HG03066 (cell line): ENCODE measurements at regions not wholly inside any gene's neighbourhood (a gene's known extent, or its start where the extent isn't known, plus 50 kb on each side); places are given as distances from the start of the nearest gene placed in this dataset.

Experiments
- ATAC-seq: cut with Tn5 transposase; IDR thresholded peaks from one replicate; pipeline ENCODE4 v1.9.1; 2021; ENCODE audit warnings: low read depth; ENCODE audit not compliant: unreplicated experiment

- no peak for ATAC-seq
Measured at GRCh38 chr7:89401099-89401498, 605.6 kb upstream of the TEX47 start.

GRCh38 chr7:89401690-89402089 is 606.2 kb upstream of the TEX47 start:
- ATAC-seq, result no peak

- no peak for ATAC-seq
Measured at GRCh38 chr7:89451911-89452310, 656.4 kb upstream of the TEX47 start.

- ATAC-seq, result no peak
Measured at GRCh38 chr7:89456556-89456955, 661.0 kb upstream of the TEX47 start.

GRCh38 chr7:89458114-89458513 is 662.6 kb upstream of the TEX47 start:
- no peak for ATAC-seq

- ATAC-seq, result no peak
Measured at GRCh38 chr7:89474456-89474855, 678.9 kb upstream of the TEX47 start.

- no peak for ATAC-seq
Measured at GRCh38 chr7:89477991-89478390, 676.3 kb upstream of the STEAP1 start.

GRCh38 chr7:89495704-89496103 is 658.6 kb upstream of the STEAP1 start:
- ATAC-seq, result no peak

- no peak for ATAC-seq
Measured at GRCh38 chr7:89500084-89500483, 654.2 kb upstream of the STEAP1 start.

- ATAC-seq, result no peak
Measured at GRCh38 chr7:89503281-89503680, 651.0 kb upstream of the STEAP1 start.

- no peak for ATAC-seq
Measured at GRCh38 chr7:89507034-89507433, 647.2 kb upstream of the STEAP1 start.

GRCh38 chr7:89511900-89512299 is 642.4 kb upstream of the STEAP1 start:
- ATAC-seq, result no peak

- ATAC-seq, result no peak
Measured at GRCh38 chr7:89514970-89515369, 639.3 kb upstream of the STEAP1 start.

- ATAC-seq, result no peak
Measured at GRCh38 chr7:89517815-89518214, 636.5 kb upstream of the STEAP1 start.

- ATAC-seq, result no peak
Measured at GRCh38 chr7:89549768-89550167, 604.5 kb upstream of the STEAP1 start.

- ATAC-seq, result no peak
Measured at GRCh38 chr7:89554209-89554608, 600.1 kb upstream of the STEAP1 start.

GRCh38 chr7:89559596-89559995 is 594.7 kb upstream of the STEAP1 start:
- no peak for ATAC-seq

GRCh38 chr7:89563597-89563996 is 590.7 kb upstream of the STEAP1 start:
- ATAC-seq, result no peak

- ATAC-seq, result no peak
Measured at GRCh38 chr7:89584896-89585295, 569.4 kb upstream of the STEAP1 start.

- no peak for ATAC-seq
Measured at GRCh38 chr7:89593125-89593524, 561.1 kb upstream of the STEAP1 start.

- ATAC-seq, result no peak
Measured at GRCh38 chr7:89602984-89603383, 551.3 kb upstream of the STEAP1 start.

GRCh38 chr7:89605362-89605761 is 548.9 kb upstream of the STEAP1 start:
- ATAC-seq, result no peak

GRCh38 chr7:89606511-89606910 is 547.8 kb upstream of the STEAP1 start:
- no peak for ATAC-seq
